HT1080 (cell line): ENCODE measurements at regions not wholly inside any gene's neighbourhood (a gene's known extent, or its start where the extent isn't known, plus 50 kb on each side); places are given as distances from the start of the nearest gene placed in this dataset.
A peak's percentile ranks its signal among the peaks of the same experiment; 100 is the strongest.

ENCODE experiments used
- DNase-seq: peaks from one replicate; pipeline ENCODE4 v3.0.0-alpha.2; 2015; ENCODE audit warnings: low read depth

- no peak for DNase-seq
These were observed 50.2 kb upstream of the MME start for GRCh38 chr3:155029941-155030340.

- DNase-seq = no peak
These were observed 53.0 kb upstream of the MME start for GRCh38 chr3:155026999-155027591.

- no peak for DNase-seq
These were observed 56.0 kb upstream of the MME start for GRCh38 chr3:155024006-155024638.

- no peak for DNase-seq
These were observed 57.2 kb upstream of the MME start for GRCh38 chr3:155022896-155023295.

GRCh38 chr3:155019575-155019974 is 60.5 kb upstream of the MME start:
- no peak for DNase-seq

- peak; percentile 72 for DNase-seq
These were observed 61.3 kb upstream of the MME start for GRCh38 chr3:155018621-155019330.

- DNase-seq = peak; percentile 20
These were observed 64.2 kb upstream of the MME start for GRCh38 chr3:155015776-155016436.

- no peak for DNase-seq
These were observed 65.2 kb upstream of the MME start for GRCh38 chr3:155014953-155015352.

GRCh38 chr3:155013427-155013826 is 66.7 kb upstream of the MME start:
- no peak for DNase-seq

- no peak for DNase-seq
These were observed 67.5 kb upstream of the MME start for GRCh38 chr3:155012584-155012983.

- DNase-seq = no peak
These were observed 69.7 kb upstream of the MME start for GRCh38 chr3:155010416-155010815.

- DNase-seq = no peak
These were observed 70.9 kb upstream of the MME start for GRCh38 chr3:155009217-155009616.

GRCh38 chr3:155007729-155008128 is 72.4 kb upstream of the MME start:
- DNase-seq = no peak

- no peak for DNase-seq
These were observed 78.7 kb upstream of the MME start for GRCh38 chr3:155001289-155002010.

- DNase-seq = no peak
These were observed 87.5 kb upstream of the MME start for GRCh38 chr3:154992655-154993054.

- DNase-seq = no peak
These were observed 89.6 kb upstream of the MME start for GRCh38 chr3:154990543-154990942.

GRCh38 chr3:154987846-154988245 is 92.3 kb upstream of the MME start:
- no peak for DNase-seq

GRCh38 chr3:154981664-154982063 is 98.5 kb upstream of the MME start:
- DNase-seq = no peak

- no peak for DNase-seq
These were observed 98.9 kb upstream of the MME start for GRCh38 chr3:154981201-154981600.

- no peak for DNase-seq
These were observed 100.8 kb upstream of the MME start for GRCh38 chr3:154979331-154979730.

GRCh38 chr3:154977666-154978065 is 102.5 kb upstream of the MME start:
- no peak for DNase-seq
